ENCODE measurements at regions not wholly inside any gene's neighbourhood (a gene's known extent, or its start where the extent isn't known, plus 50 kb on each side); places are given as distances from the start of the nearest gene placed in this dataset.

GRCh38 chr1:238161955-238162354 lies 271.2 kb upstream of the ZP4 start:
- TF ChIP-seq CTCF (IDR thresholded peaks at IDR 0.05; ENCODE audit: borderline replicate concordance, extremely low read depth, low read length, poor library complexity, severe bottlenecking) (no peak), EZH2 (IDR thresholded peaks at IDR 0.05; ENCODE audit: borderline replicate concordance, low read depth, low read length, severe bottlenecking) (no peak)

Measured in DND-41 (cell line).